ENCODE measurements at regions not wholly inside any gene's neighbourhood (a gene's known extent, or its start where the extent isn't known, plus 50 kb on each side); places are given as distances from the start of the nearest gene placed in this dataset.
"Not testable (repeated sequence)": the region's sequence is repeated elsewhere in the genome, so short reads cannot be mapped to it uniquely, and the experiment has no call there.

GRCh38 chr12:127780881-127781280 is 486.1 kb upstream of the TMEM132C start:
- no peak for DNase-seq (ENCODE audit: low read depth in 2 of 2, low spot score in 1 of 2)

DNA sequence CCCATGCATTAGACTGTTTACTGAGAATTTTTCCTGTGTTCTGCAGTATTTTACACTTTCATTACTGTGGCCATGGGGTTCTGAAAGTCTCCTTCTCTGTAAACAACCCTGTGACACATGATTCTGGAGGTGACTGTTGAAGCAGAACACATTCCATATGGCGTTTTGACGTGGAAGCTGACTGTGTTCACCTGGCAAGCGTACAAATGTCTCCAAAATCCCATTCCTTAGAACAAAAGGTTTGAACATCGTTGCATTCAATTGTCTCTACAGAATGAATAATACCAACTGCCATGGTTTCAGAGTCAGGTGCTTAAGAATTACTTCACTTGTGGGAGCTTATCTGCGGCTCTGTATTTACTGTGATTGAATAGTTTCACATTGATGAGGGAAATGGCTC is 485.6 kb upstream of the TMEM132C start:
- no peak for DNase-seq (ENCODE audit: low read depth in 2 of 2, low spot score in 1 of 2)

DNA sequence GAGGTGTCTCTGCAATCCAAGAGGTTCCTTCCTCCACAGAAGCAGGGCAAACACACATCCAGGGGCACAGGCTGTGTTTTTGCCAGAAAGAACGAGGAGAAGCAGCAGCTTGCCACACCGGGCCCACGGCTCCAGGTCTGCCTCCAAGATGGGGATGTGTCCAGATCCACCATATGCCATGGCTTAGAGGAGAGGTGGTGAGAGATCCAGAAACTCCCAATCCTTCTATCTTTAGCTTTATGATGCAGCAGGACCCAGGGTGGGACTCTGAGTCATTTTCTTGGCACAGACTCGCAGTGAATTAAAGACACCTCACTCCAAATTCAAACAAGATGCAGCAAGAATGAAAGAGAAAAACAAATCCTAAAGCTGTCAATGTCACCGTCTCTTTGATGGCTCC is 481.4 kb upstream of the TMEM132C start:
- no peak for DNase-seq (ENCODE audit: low read depth in 2 of 2, low spot score in 1 of 2)

DNA sequence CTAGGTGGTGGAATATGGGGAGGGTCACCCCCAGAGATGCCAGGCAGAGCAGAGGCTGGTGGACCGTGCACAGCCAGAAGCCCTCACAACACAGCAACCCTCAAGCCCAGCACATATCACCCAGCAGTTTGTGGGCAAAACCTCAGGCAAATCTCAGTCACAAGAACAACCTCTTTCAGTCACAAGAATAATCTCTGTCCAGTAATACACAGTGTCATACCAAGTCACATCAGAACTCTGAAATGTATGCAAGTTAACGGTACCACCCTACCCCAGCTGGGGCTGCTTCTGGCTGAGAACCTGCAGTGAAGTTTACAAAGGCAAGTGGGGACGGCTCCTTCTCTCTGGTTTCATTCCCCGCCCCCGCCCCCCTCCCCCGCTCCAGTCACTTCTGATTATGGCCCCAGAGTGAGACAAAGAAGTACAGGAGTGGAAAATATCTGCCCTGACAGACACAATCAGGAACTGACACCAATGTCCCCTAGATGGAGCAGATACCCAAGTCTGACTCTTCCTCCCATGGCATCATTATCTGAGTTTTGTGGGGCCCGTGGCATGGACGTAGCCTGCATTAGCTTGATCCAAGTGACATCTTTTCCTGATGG is 480.9 kb upstream of the TMEM132C start:
- DNase-seq (ENCODE audit: low read depth in 2 of 2, low spot score in 1 of 2), result no peak

DNA sequence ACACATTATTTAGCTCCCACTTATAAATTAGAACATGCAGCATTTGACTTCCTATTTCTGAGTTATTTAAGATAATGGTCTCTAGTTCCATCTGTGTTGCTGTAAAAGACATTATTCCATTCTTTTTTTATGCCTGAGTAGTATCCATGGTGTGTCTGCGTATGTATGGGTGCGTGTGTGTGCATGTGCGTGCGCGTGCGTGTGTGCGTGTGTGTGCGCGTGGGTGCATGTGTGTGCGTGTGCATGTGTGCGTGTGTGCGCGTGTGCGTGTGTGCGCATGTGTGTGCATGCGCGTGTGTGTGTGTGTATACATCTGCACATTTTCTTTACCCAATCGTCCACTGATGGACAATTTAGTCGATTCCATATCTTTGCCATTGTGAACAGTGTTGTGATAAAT is 479.4 kb upstream of the TMEM132C start:
- no peak for DNase-seq (ENCODE audit: low read depth in 2 of 2, low spot score in 1 of 2)

DNA sequence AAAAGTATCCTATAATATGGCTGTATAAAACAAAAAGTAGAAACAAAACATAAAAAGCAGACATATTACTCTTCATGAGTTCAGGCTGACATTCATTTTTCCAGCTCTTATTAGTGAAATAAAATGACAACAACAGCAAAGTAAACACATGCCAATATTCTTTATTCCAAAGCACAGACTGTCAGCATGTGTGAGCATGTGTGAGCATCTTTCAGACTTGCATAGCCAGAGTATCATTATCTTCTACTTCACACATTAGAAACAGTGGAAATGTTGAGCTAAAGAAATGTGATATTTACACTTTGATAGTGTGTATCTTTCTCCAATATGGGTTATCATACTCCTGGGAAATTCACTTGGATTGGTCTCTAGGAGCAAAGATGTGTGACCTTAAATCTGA is 476.6 kb upstream of the TMEM132C start:
- DNase-seq (ENCODE audit: low read depth in 2 of 2, low spot score in 1 of 2), result no peak

GRCh38 chr12:127791217-127791616 is 475.8 kb upstream of the TMEM132C start:
- DNase-seq (ENCODE audit: low read depth in 2 of 2, low spot score in 1 of 2), result no peak

DNA sequence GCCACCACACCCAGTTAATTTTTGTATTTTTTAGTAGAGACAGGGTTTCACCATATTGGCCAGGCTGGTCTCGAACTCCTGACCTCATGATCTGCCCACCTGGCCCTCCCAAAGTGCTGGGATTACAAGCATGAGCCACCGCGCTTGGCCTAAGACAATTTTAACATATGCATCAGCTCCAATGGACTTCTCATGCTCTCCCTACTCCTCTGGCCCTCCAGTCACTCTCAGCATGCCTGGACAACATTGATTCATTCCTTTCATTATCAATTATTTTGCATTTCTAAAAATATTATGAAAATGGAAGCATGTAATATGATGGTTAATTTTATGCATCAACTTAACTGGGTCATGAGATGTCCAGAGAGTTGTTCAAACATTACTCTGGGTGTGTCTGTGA is 469.1 kb upstream of the TMEM132C start:
- no peak for DNase-seq (ENCODE audit: low read depth in 2 of 2, low spot score in 1 of 2)

- no peak for DNase-seq (ENCODE audit: low read depth in 2 of 2, low spot score in 1 of 2)
Measured at GRCh38 chr12:127802271-127802670, 464.7 kb upstream of the TMEM132C start.

GRCh38 chr12:127803545-127803944 is 463.4 kb upstream of the TMEM132C start:
- DNase-seq (ENCODE audit: low read depth in 2 of 2, low spot score in 1 of 2), result no peak

DNA sequence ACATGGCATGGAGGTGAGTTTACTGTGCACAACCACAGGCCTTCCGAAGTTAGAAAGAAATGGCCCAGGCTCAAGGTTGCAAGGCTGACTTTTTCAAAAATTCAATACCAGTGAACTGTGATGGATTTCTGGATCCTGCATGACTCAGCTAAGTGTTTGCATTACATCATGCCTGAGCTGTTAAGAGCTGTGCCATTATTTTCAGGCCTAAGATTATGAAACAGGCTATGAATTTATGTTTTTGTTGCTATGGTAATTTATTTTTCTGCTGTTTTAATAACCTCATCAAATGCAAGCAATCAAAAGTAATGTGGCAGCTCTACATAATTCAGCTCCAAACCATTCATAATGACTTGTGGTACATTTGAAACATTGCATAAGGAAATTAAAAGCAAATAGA is 457.7 kb upstream of the TMEM132C start:
- no peak for DNase-seq (ENCODE audit: low read depth in 2 of 2, low spot score in 1 of 2)

- no peak for DNase-seq (ENCODE audit: low read depth in 2 of 2, low spot score in 1 of 2)
Measured at GRCh38 chr12:127810041-127810440, 456.9 kb upstream of the TMEM132C start.

GRCh38 chr12:127810459-127810858 is 456.5 kb upstream of the TMEM132C start:
- not testable (repeated sequence) for DNase-seq (ENCODE audit: low read depth in 2 of 2, low spot score in 1 of 2)

- no peak for DNase-seq (ENCODE audit: low read depth in 2 of 2, low spot score in 1 of 2)
Measured at GRCh38 chr12:127811988-127812387, 455.0 kb upstream of the TMEM132C start.

GRCh38 chr12:127813147-127813546 is 453.8 kb upstream of the TMEM132C start:
- DNase-seq (ENCODE audit: low read depth in 2 of 2, low spot score in 1 of 2), result no peak

DNA sequence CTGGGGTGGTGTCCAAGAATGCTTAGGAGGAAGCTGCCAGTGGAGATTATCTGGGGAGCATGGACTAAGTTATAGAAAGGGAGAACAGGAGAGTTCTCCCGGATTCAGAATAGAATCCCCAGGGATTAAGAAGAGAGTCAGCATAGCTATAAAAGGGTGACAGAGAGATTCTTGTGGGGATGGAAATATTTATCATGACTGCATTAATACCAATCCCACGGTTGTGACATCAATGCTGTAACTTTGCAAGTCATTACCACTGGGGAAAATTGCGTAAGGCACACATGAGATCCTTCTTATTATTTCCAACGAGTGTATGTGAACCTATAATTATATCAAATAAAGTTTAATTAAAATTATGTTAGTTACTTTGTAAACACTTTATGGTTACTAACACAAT is 447.9 kb upstream of the TMEM132C start:
- DNase-seq (ENCODE audit: low read depth in 2 of 2, low spot score in 1 of 2), result no peak

- DNase-seq (ENCODE audit: low read depth in 2 of 2, low spot score in 1 of 2), result no peak
Measured at GRCh38 chr12:127820271-127820670, 446.7 kb upstream of the TMEM132C start.

DNA sequence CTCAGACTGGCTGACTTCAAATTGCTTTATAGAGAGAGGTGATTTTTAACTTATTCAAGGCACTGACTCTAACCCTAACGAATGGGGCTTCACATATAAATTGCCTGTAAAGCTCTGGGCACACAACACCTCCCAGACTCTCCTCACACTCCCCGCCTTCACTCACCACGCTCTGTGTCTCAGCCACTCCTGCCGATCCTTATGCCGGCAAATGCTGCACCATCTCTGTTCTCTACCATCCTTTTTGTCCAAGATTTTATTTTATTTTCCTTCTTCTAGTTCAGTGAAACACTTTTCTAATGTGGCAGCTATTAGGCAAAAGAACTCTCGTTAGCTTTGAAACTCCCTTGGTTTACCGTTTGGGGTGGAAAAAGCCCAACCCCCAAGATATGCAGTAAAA is 446.1 kb upstream of the TMEM132C start:
- DNase-seq (ENCODE audit: low read depth in 2 of 2, low spot score in 1 of 2), result no peak

GRCh38 chr12:127822809-127823411 is 444.1 kb upstream of the TMEM132C start:
- no peak for DNase-seq (ENCODE audit: low read depth in 2 of 2, low spot score in 1 of 2)

- DNase-seq (ENCODE audit: low read depth in 2 of 2, low spot score in 1 of 2), result no peak
Measured at GRCh38 chr12:127823801-127824200, 443.2 kb upstream of the TMEM132C start.

- no peak for DNase-seq (ENCODE audit: low read depth in 2 of 2, low spot score in 1 of 2)
Measured at GRCh38 chr12:127829281-127830064, 437.5 kb upstream of the TMEM132C start.

DNA sequence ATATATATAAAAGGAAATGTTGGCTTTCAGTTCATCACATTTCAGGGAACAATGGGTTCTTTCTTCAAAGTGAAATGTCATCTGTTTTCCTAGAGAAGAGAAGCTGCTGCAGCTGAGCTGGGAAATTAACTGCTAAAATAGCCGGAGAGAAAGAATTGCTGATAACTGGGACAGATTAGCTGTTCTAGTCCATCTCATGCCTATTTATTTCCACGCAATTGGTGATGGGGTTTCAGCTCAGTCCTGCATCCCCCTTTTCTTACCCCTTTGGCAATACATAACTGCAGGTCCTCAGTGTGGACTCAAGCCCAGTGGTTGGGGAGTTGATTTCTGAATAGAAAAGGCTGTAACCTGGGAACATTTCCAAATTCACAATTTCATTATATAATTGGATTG is 436.9 kb upstream of the TMEM132C start:
- no peak for DNase-seq (ENCODE audit: low read depth in 2 of 2, low spot score in 1 of 2)

DNA sequence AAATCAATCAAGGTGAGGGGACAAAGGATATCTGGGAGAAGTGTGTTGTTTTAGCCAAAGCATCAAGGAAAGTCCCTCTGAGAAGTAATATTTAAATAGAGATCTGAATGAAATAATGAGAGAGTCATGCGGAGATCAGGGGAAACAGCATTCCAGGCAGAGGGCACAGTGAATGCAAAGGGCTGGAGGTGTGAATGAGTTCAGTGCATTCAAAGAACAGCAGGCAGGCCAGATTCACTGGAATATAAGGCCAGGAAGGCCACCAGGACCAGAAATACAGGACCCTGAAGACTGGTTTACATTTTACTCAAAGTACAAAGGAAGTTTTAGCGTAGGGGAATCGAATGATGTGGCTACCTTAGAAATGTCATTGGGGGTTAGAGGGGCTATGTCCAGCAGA is 436.2 kb upstream of the TMEM132C start:
- DNase-seq (ENCODE audit: low read depth in 2 of 2, low spot score in 1 of 2), result no peak
